ENCODE measurements at regions not wholly inside any gene's neighbourhood (a gene's known extent, or its start where the extent isn't known, plus 50 kb on each side); places are given as distances from the start of the nearest gene placed in this dataset.
"Not testable (repeated sequence)": the region's sequence is repeated elsewhere in the genome, so short reads cannot be mapped to it uniquely, and the experiment has no call there.

- Histone ChIP-seq H3K4me3 (no peak overlapping the region), H3K27ac (no peak overlapping the region)
These were observed 226.2 kb downstream of the SKIDA1 start for GRCh38 chr10:21299330-21299729.

GRCh38 chr10:21298701-21299100 lies 226.8 kb downstream of the SKIDA1 start:
- Histone ChIP-seq H3K27ac (no peak overlapping the region), H3K4me3 (no peak overlapping the region)

- Histone ChIP-seq H3K27ac (no peak overlapping the region), H3K4me3 (no peak overlapping the region)
These were observed 227.7 kb downstream of the SKIDA1 start for GRCh38 chr10:21297603-21298383.

GRCh38 chr10:21296575-21297355 lies 228.7 kb downstream of the SKIDA1 start:
- no peak overlapping the region for H3K4me3 ChIP-seq
- H3K27ac ChIP-seq = no peak overlapping the region

- Histone ChIP-seq H3K27ac (peak overlapping the region in 10 of 21 experiments; percentile 9 to 81 (median 45)), H3K4me3 (no peak overlapping the region)
These were observed 231.7 kb downstream of the SKIDA1 start for GRCh38 chr10:21293518-21294356.

GRCh38 chr10:21292763-21293517 lies 232.5 kb downstream of the SKIDA1 start:
- peak overlapping the region in 1 of 7 experiments; percentile 0 for H3K4me3 ChIP-seq
- peak overlapping the region in 14 of 21 experiments; percentile 7 to 81 (median 34) for H3K27ac ChIP-seq

- Histone ChIP-seq H3K27ac (peak overlapping the region in 7 of 21 experiments; percentile 7 to 81 (median 56)), H3K4me3 (no peak overlapping the region)
These were observed 234.9 kb downstream of the SKIDA1 start for GRCh38 chr10:21290499-21291160.

- H3K27ac ChIP-seq = peak overlapping the region in 1 of 21 experiments; percentile 81
- H3K4me3 ChIP-seq = no peak overlapping the region
These were observed 235.5 kb downstream of the SKIDA1 start for GRCh38 chr10:21289961-21290360.

GRCh38 chr10:21289271-21289670 lies 236.2 kb downstream of the SKIDA1 start:
- Histone ChIP-seq H3K4me3 (no peak overlapping the region), H3K27ac (no peak overlapping the region)

- Histone ChIP-seq H3K4me3 (no peak overlapping the region), H3K27ac (no peak overlapping the region)
These were observed 239.6 kb downstream of the SKIDA1 start for GRCh38 chr10:21285742-21286331.

GRCh38 chr10:21285207-21285606 lies 240.3 kb downstream of the SKIDA1 start:
- Histone ChIP-seq H3K27ac (no peak overlapping the region), H3K4me3 (no peak overlapping the region)

GRCh38 chr10:21284301-21284700 lies 241.2 kb downstream of the SKIDA1 start:
- no peak overlapping the region for H3K27ac ChIP-seq
- H3K4me3 ChIP-seq = no peak overlapping the region

GRCh38 chr10:21283053-21283452 lies 242.4 kb downstream of the SKIDA1 start:
- H3K27ac ChIP-seq, H3K4me3 ChIP-seq: not testable (repeated sequence)

- Histone ChIP-seq H3K27ac (no peak overlapping the region), H3K4me3 (no peak overlapping the region)
These were observed 243.6 kb downstream of the SKIDA1 start for GRCh38 chr10:21281765-21282484.

- no peak overlapping the region for H3K27ac ChIP-seq
- no peak overlapping the region for H3K4me3 ChIP-seq
These were observed 244.4 kb downstream of the SKIDA1 start for GRCh38 chr10:21280971-21281572.

- H3K4me3 ChIP-seq = no peak overlapping the region
- H3K27ac ChIP-seq = no peak overlapping the region
These were observed 245.4 kb downstream of the SKIDA1 start for GRCh38 chr10:21280037-21280436.

GRCh38 chr10:21279217-21279575 lies 246.3 kb downstream of the SKIDA1 start:
- H3K4me3 ChIP-seq = no peak overlapping the region
- H3K27ac ChIP-seq = peak overlapping the region in 1 of 21 experiments; percentile 27

Measured in skin epidermis (tissue), 12 donors.